SK-N-SH treated with all-trans-retinoic acid at 6 μM for 48 hours (cell line): ENCODE measurements at regions not wholly inside any gene's neighbourhood (a gene's known extent, or its start where the extent isn't known, plus 50 kb on each side); places are given as distances from the start of the nearest gene placed in this dataset.

Source experiments
- BACH2 ChIP-seq: fragments of 250-450 bp; sonication (Bioruptor Pico); IDR thresholded peaks from 2 replicates; pipeline ENCODE4 v1.9.0; 2021; ENCODE audit warnings: mild to moderate bottlenecking, borderline replicate concordance
- PPARA ChIP-seq: fragments of 250-450 bp; sonication (Bioruptor Pico); IDR thresholded peaks from 2 replicates; pipeline ENCODE4 v1.5.0; 2020; ENCODE audit warnings: mild to moderate bottlenecking, borderline replicate concordance
- SNAI2 ChIP-seq: fragments of 250-450 bp; sonication (Bioruptor Pico); IDR thresholded peaks from 2 replicates; pipeline ENCODE4 v1.5.0; 2020; ENCODE audit warnings: mild to moderate bottlenecking, moderate library complexity
- ZNF70 ChIP-seq: fragments of 450-650 bp; formaldehyde crosslinking; IDR thresholded peaks from 2 replicates; pipeline ENCODE4 v1.5.0; 2020; ENCODE audit warnings: mild to moderate bottlenecking, moderate library complexity
- TF ChIP-seq, protein P1 (sequence below): fragments of 250-450 bp; sonication (Bioruptor Pico); IDR thresholded peaks from 2 replicates; pipeline ENCODE4 v1.5.1; 2020; ENCODE audit warnings: low read depth, mild to moderate bottlenecking, moderate library complexity
- TF ChIP-seq, protein P2 (sequence below): fragments of 250-450 bp; sonication (Bioruptor Pico); IDR thresholded peaks from 2 replicates; pipeline ENCODE4 v1.8.0; 2021; ENCODE audit warnings: low read depth, mild to moderate bottlenecking, moderate library complexity, borderline replicate concordance

DNA sequence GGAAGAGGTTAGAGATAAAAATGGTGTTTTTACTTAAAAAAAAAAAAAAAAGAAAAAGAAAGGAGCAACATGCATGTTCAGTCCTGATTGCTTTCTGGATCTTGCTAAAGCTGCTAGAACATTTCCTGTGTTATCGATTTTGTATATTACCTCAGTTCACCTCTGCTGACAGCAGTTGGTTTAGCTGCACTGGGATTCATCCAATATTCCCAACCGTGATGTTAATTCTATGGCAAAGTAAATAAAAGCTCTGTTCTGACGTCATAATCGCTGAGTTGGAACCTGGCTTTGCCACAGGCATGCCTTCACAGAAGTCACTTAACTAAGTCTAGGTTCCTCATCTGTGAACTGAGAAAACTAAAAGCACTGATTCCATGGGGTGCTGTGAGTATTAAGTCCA lies 90.7 kb upstream of the SORBS2 start:
- TF ChIP-seq BACH2 (CRISPR knock-in tag) (no peak), PPARA (no peak), ZNF70 (CRISPR knock-in tag) (no peak), SNAI2 (CRISPR knock-in tag) (no peak)
- TF ChIP-seq, protein P1, sequence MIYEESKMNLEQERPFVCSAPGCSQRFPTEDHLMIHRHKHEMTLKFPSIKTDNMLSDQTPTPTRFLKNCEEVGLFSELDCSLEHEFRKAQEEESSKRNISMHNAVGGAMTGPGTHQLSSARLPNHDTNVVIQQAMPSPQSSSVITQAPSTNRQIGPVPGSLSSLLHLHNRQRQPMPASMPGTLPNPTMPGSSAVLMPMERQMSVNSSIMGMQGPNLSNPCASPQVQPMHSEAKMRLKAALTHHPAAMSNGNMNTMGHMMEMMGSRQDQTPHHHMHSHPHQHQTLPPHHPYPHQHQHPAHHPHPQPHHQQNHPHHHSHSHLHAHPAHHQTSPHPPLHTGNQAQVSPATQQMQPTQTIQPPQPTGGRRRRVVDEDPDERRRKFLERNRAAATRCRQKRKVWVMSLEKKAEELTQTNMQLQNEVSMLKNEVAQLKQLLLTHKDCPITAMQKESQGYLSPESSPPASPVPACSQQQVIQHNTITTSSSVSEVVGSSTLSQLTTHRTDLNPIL, result no peak
- TF ChIP-seq, protein P2, sequence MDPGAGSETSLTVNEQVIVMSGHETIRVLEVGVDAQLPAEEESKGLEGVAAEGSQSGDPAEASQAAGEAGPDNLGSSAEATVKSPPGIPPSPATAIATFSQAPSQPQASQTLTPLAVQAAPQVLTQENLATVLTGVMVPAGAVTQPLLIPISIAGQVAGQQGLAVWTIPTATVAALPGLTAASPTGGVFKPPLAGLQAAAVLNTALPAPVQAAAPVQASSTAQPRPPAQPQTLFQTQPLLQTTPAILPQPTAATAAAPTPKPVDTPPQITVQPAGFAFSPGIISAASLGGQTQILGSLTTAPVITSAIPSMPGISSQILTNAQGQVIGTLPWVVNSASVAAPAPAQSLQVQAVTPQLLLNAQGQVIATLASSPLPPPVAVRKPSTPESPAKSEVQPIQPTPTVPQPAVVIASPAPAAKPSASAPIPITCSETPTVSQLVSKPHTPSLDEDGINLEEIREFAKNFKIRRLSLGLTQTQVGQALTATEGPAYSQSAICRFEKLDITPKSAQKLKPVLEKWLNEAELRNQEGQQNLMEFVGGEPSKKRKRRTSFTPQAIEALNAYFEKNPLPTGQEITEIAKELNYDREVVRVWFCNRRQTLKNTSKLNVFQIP (CRISPR knock-in tag), result no peak
